Upper lobe of left lung (tissue), 6 donors: ENCODE measurements at regions not wholly inside any gene's neighbourhood (a gene's known extent, or its start where the extent isn't known, plus 50 kb on each side); places are given as distances from the start of the nearest gene placed in this dataset.

Experiments
- ATAC-seq, 2 donors: fragments of 200-7000 bp; cut with Tn5 transposase; one replicate each; pipeline ENCODE4 v1.9.1; 2022; ENCODE audit warnings: mild to moderate bottlenecking in 2 of 2, moderate library complexity in 2 of 2; ENCODE audit not compliant: low FRiP score in 2 of 2
- DNase-seq, 2 donors: peaks; one replicate each; pipeline ENCODE4 v3.0.0-alpha.2; 2019 to 2020
- H3K27ac ChIP-seq, 4 donors: fragments of 200-600 bp; sonication (generic); one replicate each; pipeline ENCODE4 v1.5.1; 2016 to 2019
- H3K27me3 ChIP-seq, 4 donors: fragments of 200-600 bp; sonication (generic); one replicate each; pipeline ENCODE4 v1.5.1; 2017 to 2019
- H3K36me3 ChIP-seq, 4 donors: fragments of 200-600 bp; sonication (generic); one replicate each; pipeline ENCODE4 v1.5.1; 2016 to 2019
- H3K4me1 ChIP-seq, 4 donors: fragments of 200-600 bp; sonication (generic); one replicate each; pipeline ENCODE4 v1.5.1; 2018 to 2019
- H3K4me3 ChIP-seq, 4 donors: fragments of 200-600 bp; sonication (generic); one replicate each; pipeline ENCODE4 v1.5.1; 2017 to 2019; ENCODE audit warnings: mild to moderate bottlenecking in 2 of 4, moderate library complexity in 1 of 4
- H3K9me3 ChIP-seq, 4 donors: fragments of 200-600 bp; sonication (generic); one replicate each; pipeline ENCODE4 v1.5.1; 2018 to 2019
- EP300 ChIP-seq, 4 donors: sonication (generic); formaldehyde crosslinking; IDR thresholded peaks; one replicate each; pipeline ENCODE4 v1.5.1; 2017; ENCODE audit warnings: antibody characterized with exemption in 4 of 4, control low read depth in 2 of 4
- POLR2A ChIP-seq, 4 donors: fragments of 450-650 bp; IDR thresholded peaks; one replicate each; pipeline ENCODE4 v1.5.1; 2016 to 2017; ENCODE audit warnings: antibody characterized with exemption in 4 of 4, mild to moderate bottlenecking in 2 of 4
- POLR2AphosphoS5 ChIP-seq, 2 donors: sonication (generic); formaldehyde crosslinking; IDR thresholded peaks; one replicate each; pipeline ENCODE4 v1.5.1; 2017; ENCODE audit warnings: antibody characterized with exemption in 2 of 2
- WGBS, 2 donors: methylation state at CpG; one replicate each; pipeline ENCODE4 v1.1.5; 2017 to 2018; 5-methylcytosine and 5-hydroxymethylcytosine counted together
- TF ChIP-seq, protein P1 (sequence below), 6 experiments: fragments of 450-650 bp in 4 of 6; fragments of 200-600 bp in 2 of 6; sonication (generic) in 2 of 6; IDR thresholded peaks; one replicate each; pipeline ENCODE4 v1.5.1; 2016 to 2019; ENCODE audit warnings: antibody characterized with exemption in 6 of 6
- donor health status: DM: no; HTN: no; CAD: no; lungs with moderate emphysema.
- donor health status: DM: no; HTN: yes; CAD: no; lungs with severe emphysema.

GRCh38 chr10:128473911-128474310 lies 347.7 kb upstream of the MKI67 start:
- H3K27ac ChIP-seq, result no peak overlapping the region
- no peak overlapping the region for H3K4me3 ChIP-seq
- no peaks in the 10 kb centered on the region for H3K27me3 ChIP-seq
- no peaks in the 10 kb centered on the region for H3K4me1 ChIP-seq
- no peak for ATAC-seq
- no peaks in the 10 kb centered on the region for H3K9me3 ChIP-seq
- H3K36me3 ChIP-seq, result no peaks in the 10 kb centered on the region
- 82 to 93% methylated on average over 8 of the region's 8 CpGs for WGBS, 2 donors
- TF ChIP-seq POLR2AphosphoS5 (IDR thresholded peaks at IDR 0.05) (no peak), EP300 (IDR thresholded peaks at IDR 0.05) (no peak), POLR2A (IDR thresholded peaks at IDR 0.05) (no peak)
- TF ChIP-seq, protein P1, sequence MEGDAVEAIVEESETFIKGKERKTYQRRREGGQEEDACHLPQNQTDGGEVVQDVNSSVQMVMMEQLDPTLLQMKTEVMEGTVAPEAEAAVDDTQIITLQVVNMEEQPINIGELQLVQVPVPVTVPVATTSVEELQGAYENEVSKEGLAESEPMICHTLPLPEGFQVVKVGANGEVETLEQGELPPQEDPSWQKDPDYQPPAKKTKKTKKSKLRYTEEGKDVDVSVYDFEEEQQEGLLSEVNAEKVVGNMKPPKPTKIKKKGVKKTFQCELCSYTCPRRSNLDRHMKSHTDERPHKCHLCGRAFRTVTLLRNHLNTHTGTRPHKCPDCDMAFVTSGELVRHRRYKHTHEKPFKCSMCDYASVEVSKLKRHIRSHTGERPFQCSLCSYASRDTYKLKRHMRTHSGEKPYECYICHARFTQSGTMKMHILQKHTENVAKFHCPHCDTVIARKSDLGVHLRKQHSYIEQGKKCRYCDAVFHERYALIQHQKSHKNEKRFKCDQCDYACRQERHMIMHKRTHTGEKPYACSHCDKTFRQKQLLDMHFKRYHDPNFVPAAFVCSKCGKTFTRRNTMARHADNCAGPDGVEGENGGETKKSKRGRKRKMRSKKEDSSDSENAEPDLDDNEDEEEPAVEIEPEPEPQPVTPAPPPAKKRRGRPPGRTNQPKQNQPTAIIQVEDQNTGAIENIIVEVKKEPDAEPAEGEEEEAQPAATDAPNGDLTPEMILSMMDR (IDR thresholded peaks at IDR 0.05), result no peak
- no peak for DNase-seq

DNA sequence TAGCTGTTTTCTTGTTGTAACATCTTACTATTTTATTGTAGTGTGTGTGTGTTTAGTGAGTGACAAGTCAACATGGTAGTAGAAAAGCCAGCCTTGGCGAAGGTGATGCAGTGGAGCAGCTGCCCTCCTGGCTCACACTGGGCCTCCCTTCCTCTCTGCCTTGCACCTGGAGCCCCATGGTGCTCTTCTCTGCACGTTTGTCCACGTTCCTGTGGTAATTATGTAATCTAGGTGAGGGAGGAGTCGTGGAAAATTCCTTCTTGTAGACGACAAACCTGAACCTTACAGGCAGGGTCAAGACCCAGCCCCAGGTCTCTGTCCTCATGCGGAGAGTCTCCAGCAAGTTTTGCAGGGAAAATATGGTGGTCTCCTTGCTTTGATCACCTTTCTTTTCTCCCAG lies 348.3 kb upstream of the MKI67 start:
- DNase-seq (no peak), ATAC-seq (no peak)
- Histone ChIP-seq H3K27me3 (no peaks in the 10 kb centered on the region), H3K36me3 (no peaks in the 10 kb centered on the region), H3K4me1 (no peaks in the 10 kb centered on the region), H3K9me3 (no peaks in the 10 kb centered on the region), H3K27ac (no peak overlapping the region), H3K4me3 (no peak overlapping the region)
- TF ChIP-seq EP300 (IDR thresholded peaks at IDR 0.05), result no peak
- no peak for TF ChIP-seq POLR2A (IDR thresholded peaks at IDR 0.05)
- TF ChIP-seq, protein P1 (IDR thresholded peaks at IDR 0.05), result no peak
- no peak for TF ChIP-seq POLR2AphosphoS5 (IDR thresholded peaks at IDR 0.05)
- 70 to 85% methylated on average over 4 to 6 of the region's 6 CpGs for WGBS, 2 donors

DNA sequence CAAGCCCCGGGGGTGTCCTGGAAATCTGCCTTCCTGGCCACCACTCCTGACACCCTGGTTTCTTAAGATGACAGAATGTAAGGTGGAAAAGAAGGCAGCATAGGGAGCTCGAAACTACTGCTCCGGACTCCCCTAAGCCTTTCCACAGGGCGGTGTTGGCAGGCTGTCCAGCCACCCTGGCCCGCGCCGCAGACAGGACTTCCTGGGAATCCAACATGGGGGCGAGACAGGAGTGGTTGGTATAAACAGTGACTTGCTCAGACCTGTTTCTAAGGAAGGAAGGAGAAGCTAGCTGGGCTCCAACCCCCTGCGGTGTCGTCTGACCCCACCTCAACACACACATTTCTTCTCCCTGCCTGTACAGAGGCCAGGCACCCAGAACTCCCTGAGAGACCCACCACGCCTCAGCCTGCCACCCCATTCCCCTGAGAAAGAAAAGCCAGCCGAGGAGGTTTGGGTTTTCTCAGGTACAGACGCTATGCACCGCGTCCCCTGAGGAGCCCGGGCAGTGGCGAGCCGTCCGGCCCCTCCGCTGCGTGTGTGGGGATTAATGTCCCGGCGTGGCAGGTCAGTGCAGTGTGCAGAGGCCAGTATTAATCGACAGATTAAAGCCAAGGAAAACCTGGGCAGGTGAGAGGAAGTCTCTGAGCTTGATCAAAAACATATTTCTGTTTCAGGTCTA lies 349.6 kb upstream of the MKI67 start:
- Histone ChIP-seq H3K4me1 (no peaks in the 10 kb centered on the region), H3K27me3 (no peaks in the 10 kb centered on the region), H3K27ac (no peak overlapping the region), H3K4me3 (no peak overlapping the region), H3K9me3 (no peaks in the 10 kb centered on the region), H3K36me3 (no peaks in the 10 kb centered on the region)
- TF ChIP-seq EP300 (IDR thresholded peaks at IDR 0.05), result no peak
- TF ChIP-seq, protein P1 (IDR thresholded peaks at IDR 0.05), result no peak
- no peak for TF ChIP-seq POLR2A (IDR thresholded peaks at IDR 0.05)
- DNase-seq, result no peak
- no peak for ATAC-seq
- 85 to 86% methylated on average over 24 of the region's 24 CpGs for WGBS, 2 donors

DNA sequence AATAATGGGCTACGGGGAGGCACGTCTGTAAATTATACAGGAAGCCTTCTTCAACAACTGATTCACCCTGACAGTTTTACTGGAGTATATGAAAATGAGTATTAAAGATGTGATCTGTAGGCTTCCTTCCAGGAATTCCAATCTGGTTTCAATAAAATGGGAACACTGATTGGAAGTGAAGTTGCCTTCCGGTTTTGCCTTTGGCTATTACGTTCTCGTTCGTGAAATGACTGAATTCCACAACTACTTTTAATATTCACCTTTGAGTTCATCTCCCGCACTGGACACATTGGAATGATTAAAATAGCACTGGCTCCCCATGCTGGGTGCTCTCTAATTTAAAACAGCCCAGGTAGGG lies 350.1 kb upstream of the MKI67 start:
- Histone ChIP-seq H3K4me3 (no peak overlapping the region), H3K4me1 (no peaks in the 10 kb centered on the region), H3K27me3 (no peaks in the 10 kb centered on the region), H3K36me3 (no peaks in the 10 kb centered on the region), H3K27ac (no peak overlapping the region), H3K9me3 (no peaks in the 10 kb centered on the region)
- no peak for ATAC-seq
- TF ChIP-seq POLR2AphosphoS5 (IDR thresholded peaks at IDR 0.05) (no peak), POLR2A (IDR thresholded peaks at IDR 0.05) (no peak)
- DNase-seq, result no peak
- 89 to 91% methylated on average over 7 of the region's 7 CpGs for WGBS, 2 donors

DNA sequence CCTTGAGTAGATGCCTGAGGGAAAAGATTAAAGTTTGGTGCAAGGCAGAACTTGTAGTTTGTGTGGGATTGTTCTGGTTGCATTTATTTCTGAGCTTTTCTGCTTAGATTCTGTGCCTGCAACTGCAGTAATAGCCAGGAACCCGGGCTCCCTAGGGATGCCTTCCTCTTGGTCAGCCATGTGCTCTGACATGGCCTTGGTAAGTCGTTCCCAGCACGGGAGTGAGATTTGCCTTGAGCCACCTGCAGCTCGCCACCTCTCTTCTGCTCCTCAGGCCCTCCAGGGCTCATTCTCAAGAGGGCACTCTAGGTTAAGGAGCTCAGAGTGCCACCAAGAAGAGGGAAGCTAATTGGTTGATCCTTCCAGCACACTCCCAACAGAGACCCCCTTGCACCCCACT lies 350.6 kb upstream of the MKI67 start:
- no peak for DNase-seq
- no peak for TF ChIP-seq EP300 (IDR thresholded peaks at IDR 0.05)
- no peak for TF ChIP-seq POLR2AphosphoS5 (IDR thresholded peaks at IDR 0.05)
- no peak overlapping the region for H3K27ac ChIP-seq

DNA sequence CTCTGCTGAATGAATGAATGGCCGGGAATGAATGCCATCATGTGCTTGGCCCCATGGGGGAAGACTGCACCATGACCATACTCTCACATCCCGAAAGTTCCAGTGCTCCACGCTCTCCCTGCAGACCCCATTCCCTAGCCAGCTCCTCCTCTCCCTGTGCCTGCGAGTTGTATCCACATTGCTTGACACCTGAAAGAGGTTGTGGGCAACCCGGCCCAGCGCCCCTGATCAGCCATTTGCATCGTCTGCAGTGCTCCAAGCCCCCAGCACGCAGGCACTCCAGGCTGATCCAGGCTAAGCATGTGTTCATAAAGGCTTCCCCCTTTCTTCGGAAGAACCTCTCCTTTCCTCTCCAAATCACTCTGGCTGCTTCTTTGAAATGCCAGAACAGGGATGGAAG lies 354.4 kb upstream of the MKI67 start:
- no peaks in the 10 kb centered on the region for H3K36me3 ChIP-seq
- no peak overlapping the region for H3K4me3 ChIP-seq

More for the DNA sequence above, 350.6 kb upstream of the MKI67 start:
- WGBS, 2 donors, result 37 to 65% methylated on average over 4 of the region's 4 CpGs
- Histone ChIP-seq H3K4me3 (no peak overlapping the region), H3K27me3 (no peaks in the 10 kb centered on the region), H3K9me3 (no peaks in the 10 kb centered on the region), H3K4me1 (no peaks in the 10 kb centered on the region), H3K36me3 (no peaks in the 10 kb centered on the region)
- ATAC-seq, result no peak

More for the DNA sequence above, 354.4 kb upstream of the MKI67 start:
- no peak for ATAC-seq
- 66 to 72% methylated on average over 9 of the region's 9 CpGs for WGBS, 2 donors
- H3K9me3 ChIP-seq, result no peaks in the 10 kb centered on the region
- no peak for TF ChIP-seq POLR2AphosphoS5 (IDR thresholded peaks at IDR 0.05)
- DNase-seq, result no peak
- no peaks in the 10 kb centered on the region for H3K27me3 ChIP-seq
- H3K27ac ChIP-seq, result no peak overlapping the region
- no peaks in the 10 kb centered on the region for H3K4me1 ChIP-seq
